Neural cell (in vitro differentiated cells): ENCODE measurements at regions not wholly inside any gene's neighbourhood (a gene's known extent, or its start where the extent isn't known, plus 50 kb on each side); places are given as distances from the start of the nearest gene placed in this dataset.
A peak's percentile ranks its signal among the peaks of the same experiment; 100 is the strongest.

Experiments
- H2AFZ ChIP-seq: fragments of 200-600, 300-800 bp; sonication (generic), shearing (Covaris generic); 2 replicates; pipeline ENCODE4 v1.6.0; 2014; ENCODE audit warnings: low read depth, mild to moderate bottlenecking, antibody characterized with exemption, low read length, moderate library complexity
- H3F3A ChIP-seq: fragments of 200-600 bp; shearing (Covaris generic); 2 replicates; pipeline ENCODE4 v1.6.1; 2016; ENCODE audit warnings: mild to moderate bottlenecking, moderate library complexity, mixed read lengths, antibody characterized with exemption, low read length; ENCODE audit not compliant: insufficient read depth, poor library complexity, severe bottlenecking
- H3K27ac ChIP-seq: fragments of 200-600, 300-800 bp; sonication (generic), shearing (Covaris generic); 2 replicates; pipeline ENCODE4 v1.5.1; 2014; ENCODE audit warnings: mild to moderate bottlenecking, low read length, moderate library complexity
- H3K27me3 ChIP-seq: fragments of 300-800, 200-600 bp; sonication (generic), shearing (Covaris generic); 2 replicates; pipeline ENCODE4 v1.6.0; 2014; ENCODE audit warnings: mild to moderate bottlenecking, low read depth, low read length, moderate library complexity; ENCODE audit not compliant: insufficient read depth
- H3K36me3 ChIP-seq: fragments of 300-800, 200-600 bp; sonication (generic), shearing (Covaris generic); 2 replicates; pipeline ENCODE4 v1.5.1; 2014; ENCODE audit warnings: mild to moderate bottlenecking, antibody characterized with exemption, low read length, moderate library complexity; ENCODE audit not compliant: insufficient read depth
- H3K4me2 ChIP-seq: fragments of 300-800, 200-600 bp; sonication (generic), shearing (Covaris generic); 2 replicates; pipeline ENCODE4 v1.6.0; 2014; ENCODE audit warnings: mild to moderate bottlenecking, low read length
- H3K4me3 ChIP-seq: fragments of 300-800, 200-600 bp; sonication (generic), shearing (Covaris generic); 2 replicates; pipeline ENCODE4 v1.5.1; 2014; ENCODE audit warnings: mild to moderate bottlenecking, low read length, moderate library complexity
- H3K79me2 ChIP-seq: fragments of 200-600 bp; shearing (Covaris generic); replicated peaks from 2 replicates; pipeline ENCODE4 v1.6.0; 2014; ENCODE audit warnings: mild to moderate bottlenecking, low read length, moderate library complexity; ENCODE audit not compliant: insufficient read depth
- H3K9ac ChIP-seq: fragments of 300-800, 200-600 bp; sonication (generic), shearing (Covaris generic); 2 replicates; pipeline ENCODE4 v1.6.1; 2016; ENCODE audit warnings: mild to moderate bottlenecking, low read length, mixed read lengths
- H3K9me2 ChIP-seq: fragments of 200-600 bp; shearing (Covaris generic); 2 replicates; pipeline ENCODE4 v1.6.1; 2016; ENCODE audit warnings: mild to moderate bottlenecking, low read length, mixed read lengths; ENCODE audit not compliant: insufficient read depth
- H3K9me3 ChIP-seq: fragments of 200-600, 300-800 bp; sonication (generic), shearing (Covaris generic); 2 replicates; pipeline ENCODE4 v1.6.1; 2016; ENCODE audit warnings: mild to moderate bottlenecking, mixed run types, low read length, moderate library complexity, mixed read lengths
- H4K20me1 ChIP-seq: fragments of 200-600 bp; shearing (Covaris generic); 2 replicates; pipeline ENCODE4 v1.6.1; 2016; ENCODE audit warnings: mild to moderate bottlenecking, mixed run types; ENCODE audit not compliant: insufficient read depth
- EP300 ChIP-seq: fragments of 450-650 bp; conservative IDR thresholded peaks from 2 replicates; pipeline ENCODE4 v1.6.1; 2014; ENCODE audit warnings: antibody characterized with exemption, mild to moderate bottlenecking, moderate library complexity; ENCODE audit not compliant: poor library complexity, severe bottlenecking
- EZH2 ChIP-seq: fragments of 200-600, 300-800 bp; shearing (Covaris generic), sonication (generic); IDR thresholded peaks from 2 replicates; pipeline ENCODE4 v1.6.1; 2014; ENCODE audit warnings: antibody characterized with exemption, low read length, borderline replicate concordance, mild to moderate bottlenecking; ENCODE audit not compliant: insufficient read depth, poor library complexity, severe bottlenecking
- MXI1 ChIP-seq: fragments of 450-650 bp; conservative IDR thresholded peaks from 2 replicates; pipeline ENCODE4 v1.6.1; 2014; ENCODE audit warnings: antibody characterized with exemption, mild to moderate bottlenecking; ENCODE audit not compliant: poor library complexity, severe bottlenecking
- POLR2AphosphoS5 ChIP-seq: IDR thresholded peaks from 2 replicates; pipeline ENCODE4 v1.6.1; 2012
- RAD21 ChIP-seq: fragments of 450-650 bp; conservative IDR thresholded peaks from 2 replicates; pipeline ENCODE4 v1.6.1; 2014; ENCODE audit warnings: antibody characterized with exemption, mild to moderate bottlenecking, moderate library complexity
- SMC3 ChIP-seq: fragments of 450-650 bp; conservative IDR thresholded peaks from 2 replicates; pipeline ENCODE4 v1.6.1; 2014; ENCODE audit warnings: antibody characterized with exemption, mild to moderate bottlenecking, moderate library complexity; ENCODE audit not compliant: poor library complexity
- TAF1 ChIP-seq: IDR thresholded peaks from 2 replicates; pipeline ENCODE4 v1.6.1; 2012; ENCODE audit warnings: low read depth
- TF ChIP-seq, protein P1 (sequence below): IDR thresholded peaks from 2 replicates; pipeline ENCODE4 v1.6.1; 2012; ENCODE audit warnings: borderline replicate concordance
- TF ChIP-seq, protein P2 (sequence below): fragments of 450-650 bp; IDR thresholded peaks from 2 replicates; pipeline ENCODE4 v1.5.1; 2014; ENCODE audit warnings: antibody characterized with exemption, mild to moderate bottlenecking, moderate library complexity; ENCODE audit not compliant: poor library complexity, severe bottlenecking

DNA sequence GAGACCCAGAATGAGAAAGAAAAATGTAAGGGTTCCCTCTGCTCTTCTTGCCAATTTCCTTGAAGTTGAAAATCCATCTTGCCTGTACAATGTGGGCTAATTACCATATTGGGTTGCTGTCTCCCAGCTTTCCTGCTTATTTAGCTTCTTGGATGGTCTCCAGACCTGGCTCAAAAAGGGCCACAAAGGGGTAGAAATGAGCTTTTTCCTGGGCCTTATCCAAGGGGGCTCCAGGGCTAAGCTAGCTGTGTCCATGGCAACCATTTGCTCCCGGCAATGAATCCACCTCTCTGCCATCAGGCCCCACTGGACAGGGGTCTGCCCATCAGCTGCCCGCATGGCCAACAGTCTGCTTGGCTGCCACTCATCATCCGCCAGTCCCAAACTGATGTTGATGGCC, 85.0 kb downstream of the BOD1L2 start:
- TF ChIP-seq, protein P1, sequence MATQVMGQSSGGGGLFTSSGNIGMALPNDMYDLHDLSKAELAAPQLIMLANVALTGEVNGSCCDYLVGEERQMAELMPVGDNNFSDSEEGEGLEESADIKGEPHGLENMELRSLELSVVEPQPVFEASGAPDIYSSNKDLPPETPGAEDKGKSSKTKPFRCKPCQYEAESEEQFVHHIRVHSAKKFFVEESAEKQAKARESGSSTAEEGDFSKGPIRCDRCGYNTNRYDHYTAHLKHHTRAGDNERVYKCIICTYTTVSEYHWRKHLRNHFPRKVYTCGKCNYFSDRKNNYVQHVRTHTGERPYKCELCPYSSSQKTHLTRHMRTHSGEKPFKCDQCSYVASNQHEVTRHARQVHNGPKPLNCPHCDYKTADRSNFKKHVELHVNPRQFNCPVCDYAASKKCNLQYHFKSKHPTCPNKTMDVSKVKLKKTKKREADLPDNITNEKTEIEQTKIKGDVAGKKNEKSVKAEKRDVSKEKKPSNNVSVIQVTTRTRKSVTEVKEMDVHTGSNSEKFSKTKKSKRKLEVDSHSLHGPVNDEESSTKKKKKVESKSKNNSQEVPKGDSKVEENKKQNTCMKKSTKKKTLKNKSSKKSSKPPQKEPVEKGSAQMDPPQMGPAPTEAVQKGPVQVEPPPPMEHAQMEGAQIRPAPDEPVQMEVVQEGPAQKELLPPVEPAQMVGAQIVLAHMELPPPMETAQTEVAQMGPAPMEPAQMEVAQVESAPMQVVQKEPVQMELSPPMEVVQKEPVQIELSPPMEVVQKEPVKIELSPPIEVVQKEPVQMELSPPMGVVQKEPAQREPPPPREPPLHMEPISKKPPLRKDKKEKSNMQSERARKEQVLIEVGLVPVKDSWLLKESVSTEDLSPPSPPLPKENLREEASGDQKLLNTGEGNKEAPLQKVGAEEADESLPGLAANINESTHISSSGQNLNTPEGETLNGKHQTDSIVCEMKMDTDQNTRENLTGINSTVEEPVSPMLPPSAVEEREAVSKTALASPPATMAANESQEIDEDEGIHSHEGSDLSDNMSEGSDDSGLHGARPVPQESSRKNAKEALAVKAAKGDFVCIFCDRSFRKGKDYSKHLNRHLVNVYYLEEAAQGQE, result no peak
- no peak for TF ChIP-seq EZH2
- TF ChIP-seq, protein P2, sequence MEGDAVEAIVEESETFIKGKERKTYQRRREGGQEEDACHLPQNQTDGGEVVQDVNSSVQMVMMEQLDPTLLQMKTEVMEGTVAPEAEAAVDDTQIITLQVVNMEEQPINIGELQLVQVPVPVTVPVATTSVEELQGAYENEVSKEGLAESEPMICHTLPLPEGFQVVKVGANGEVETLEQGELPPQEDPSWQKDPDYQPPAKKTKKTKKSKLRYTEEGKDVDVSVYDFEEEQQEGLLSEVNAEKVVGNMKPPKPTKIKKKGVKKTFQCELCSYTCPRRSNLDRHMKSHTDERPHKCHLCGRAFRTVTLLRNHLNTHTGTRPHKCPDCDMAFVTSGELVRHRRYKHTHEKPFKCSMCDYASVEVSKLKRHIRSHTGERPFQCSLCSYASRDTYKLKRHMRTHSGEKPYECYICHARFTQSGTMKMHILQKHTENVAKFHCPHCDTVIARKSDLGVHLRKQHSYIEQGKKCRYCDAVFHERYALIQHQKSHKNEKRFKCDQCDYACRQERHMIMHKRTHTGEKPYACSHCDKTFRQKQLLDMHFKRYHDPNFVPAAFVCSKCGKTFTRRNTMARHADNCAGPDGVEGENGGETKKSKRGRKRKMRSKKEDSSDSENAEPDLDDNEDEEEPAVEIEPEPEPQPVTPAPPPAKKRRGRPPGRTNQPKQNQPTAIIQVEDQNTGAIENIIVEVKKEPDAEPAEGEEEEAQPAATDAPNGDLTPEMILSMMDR, result no peak
- TF ChIP-seq EP300, result no peak
- no peak for TF ChIP-seq RAD21
- TF ChIP-seq SMC3, result no peak
- TF ChIP-seq TAF1, result no peak
- TF ChIP-seq MXI1, result no peak
- no peak for TF ChIP-seq POLR2AphosphoS5
- H3K4me3 ChIP-seq, result no peak overlapping the region
- H2AFZ ChIP-seq, result no peak overlapping the region
- no peaks in the 10 kb centered on the region for H3K36me3 ChIP-seq
- H4K20me1 ChIP-seq, result no peaks in the 10 kb centered on the region
- no peaks in the 10 kb centered on the region for H3K79me2 ChIP-seq
- no peak overlapping the region for H3K9ac ChIP-seq
- H3K4me2 ChIP-seq, result no peak overlapping the region
- H3K9me2 ChIP-seq, result no peaks in the 10 kb centered on the region
- no peak overlapping the region for H3K27ac ChIP-seq
- no peaks in the 10 kb centered on the region for H3K27me3 ChIP-seq
- H3F3A ChIP-seq, result no peaks in the 10 kb centered on the region
- no peaks in the 10 kb centered on the region for H3K9me3 ChIP-seq

- H3K9ac ChIP-seq, result peak overlapping the region; percentile 0
- no peak overlapping the region for H3K4me2 ChIP-seq
- H3K4me3 ChIP-seq, result no peak overlapping the region
- peak overlapping the region; percentile 45 for H3K27ac ChIP-seq
- no peaks in the 10 kb centered on the region for H3K9me2 ChIP-seq
- H3K79me2 ChIP-seq, result no peaks in the 10 kb centered on the region
- no peaks in the 10 kb centered on the region for H4K20me1 ChIP-seq
- H3F3A ChIP-seq, result no peaks in the 10 kb centered on the region
- no peaks in the 10 kb centered on the region for H3K9me3 ChIP-seq
- no peaks in the 10 kb centered on the region for H3K27me3 ChIP-seq
- no peaks in the 10 kb centered on the region for H3K36me3 ChIP-seq
- H2AFZ ChIP-seq, result no peak overlapping the region
- TF ChIP-seq, protein P1, result peak; percentile 71
- peak; percentile 31 for TF ChIP-seq POLR2AphosphoS5
- no peak for TF ChIP-seq MXI1
- peak; percentile 21 for TF ChIP-seq RAD21
- no peak for TF ChIP-seq SMC3
- peak; percentile 73 for TF ChIP-seq EP300
- no peak for TF ChIP-seq EZH2
Measured at GRCh38 chr18:57234346-57234745, 87.5 kb downstream of the BOD1L2 start.
